HL-60 (cell line): ENCODE measurements at regions not wholly inside any gene's neighbourhood (a gene's known extent, or its start where the extent isn't known, plus 50 kb on each side); places are given as distances from the start of the nearest gene placed in this dataset.

ENCODE experiments used
- DNase-seq, 2 experiments: peaks; one replicate each; pipeline ENCODE4 v3.0.0-alpha.2; 2010 to 2020; ENCODE audit warnings: low read depth in 1 of 2, low spot score in 1 of 2
- H3K27ac ChIP-seq: fragments of 250-450 bp; sonication (Bioruptor Pico); replicated peaks from 2 replicates; pipeline ENCODE4 v1.5.1; 2020; ENCODE audit warnings: mild to moderate bottlenecking, moderate library complexity
- H3K27me3 ChIP-seq: fragments of 250-450 bp; sonication (Bioruptor Pico); 2 replicates; pipeline ENCODE4 v1.5.1; 2021; ENCODE audit warnings: mild to moderate bottlenecking, moderate library complexity; ENCODE audit not compliant: insufficient read depth, poor library complexity, severe bottlenecking
- H3K4me3 ChIP-seq: replicated peaks from 2 replicates; pipeline ENCODE4 v1.5.1; 2011; ENCODE audit warnings: mild to moderate bottlenecking, control low read depth, low read length; ENCODE audit not compliant: insufficient read depth
- CTCF ChIP-seq: IDR thresholded peaks from one replicate; pipeline ENCODE4 v1.5.1; 2011; ENCODE audit warnings: low read length, control low read depth, inconsistent platforms; ENCODE audit not compliant: insufficient read depth
- GABPA ChIP-seq: IDR thresholded peaks from 2 replicates; pipeline ENCODE4 v1.6.1; 2012; ENCODE audit warnings: low read depth
- POLR2AphosphoS5 ChIP-seq: IDR thresholded peaks from 2 replicates; pipeline ENCODE4 v1.6.1; 2012; ENCODE audit warnings: low read depth
- SPI1 ChIP-seq: IDR thresholded peaks from 2 replicates; pipeline ENCODE4 v1.6.1; 2012; ENCODE audit warnings: low read depth, mild to moderate bottlenecking, borderline replicate concordance
- TF ChIP-seq, protein P1 (sequence below): IDR thresholded peaks from 2 replicates; pipeline ENCODE4 v1.6.1; 2012; ENCODE audit warnings: low read depth; ENCODE audit not compliant: insufficient replicate concordance

GRCh38 chr14:43651896-43652295, 855.2 kb downstream of the FSCB start:
- Histone ChIP-seq H3K4me3 (no peak overlapping the region), H3K27ac (no peak overlapping the region), H3K27me3 (no peaks in the 10 kb centered on the region)
- DNase-seq: no peak
- TF ChIP-seq GABPA (no peak), POLR2AphosphoS5 (no peak), SPI1 (no peak), CTCF (no peak)
- TF ChIP-seq, protein P1, sequence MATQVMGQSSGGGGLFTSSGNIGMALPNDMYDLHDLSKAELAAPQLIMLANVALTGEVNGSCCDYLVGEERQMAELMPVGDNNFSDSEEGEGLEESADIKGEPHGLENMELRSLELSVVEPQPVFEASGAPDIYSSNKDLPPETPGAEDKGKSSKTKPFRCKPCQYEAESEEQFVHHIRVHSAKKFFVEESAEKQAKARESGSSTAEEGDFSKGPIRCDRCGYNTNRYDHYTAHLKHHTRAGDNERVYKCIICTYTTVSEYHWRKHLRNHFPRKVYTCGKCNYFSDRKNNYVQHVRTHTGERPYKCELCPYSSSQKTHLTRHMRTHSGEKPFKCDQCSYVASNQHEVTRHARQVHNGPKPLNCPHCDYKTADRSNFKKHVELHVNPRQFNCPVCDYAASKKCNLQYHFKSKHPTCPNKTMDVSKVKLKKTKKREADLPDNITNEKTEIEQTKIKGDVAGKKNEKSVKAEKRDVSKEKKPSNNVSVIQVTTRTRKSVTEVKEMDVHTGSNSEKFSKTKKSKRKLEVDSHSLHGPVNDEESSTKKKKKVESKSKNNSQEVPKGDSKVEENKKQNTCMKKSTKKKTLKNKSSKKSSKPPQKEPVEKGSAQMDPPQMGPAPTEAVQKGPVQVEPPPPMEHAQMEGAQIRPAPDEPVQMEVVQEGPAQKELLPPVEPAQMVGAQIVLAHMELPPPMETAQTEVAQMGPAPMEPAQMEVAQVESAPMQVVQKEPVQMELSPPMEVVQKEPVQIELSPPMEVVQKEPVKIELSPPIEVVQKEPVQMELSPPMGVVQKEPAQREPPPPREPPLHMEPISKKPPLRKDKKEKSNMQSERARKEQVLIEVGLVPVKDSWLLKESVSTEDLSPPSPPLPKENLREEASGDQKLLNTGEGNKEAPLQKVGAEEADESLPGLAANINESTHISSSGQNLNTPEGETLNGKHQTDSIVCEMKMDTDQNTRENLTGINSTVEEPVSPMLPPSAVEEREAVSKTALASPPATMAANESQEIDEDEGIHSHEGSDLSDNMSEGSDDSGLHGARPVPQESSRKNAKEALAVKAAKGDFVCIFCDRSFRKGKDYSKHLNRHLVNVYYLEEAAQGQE: no peak

DNA sequence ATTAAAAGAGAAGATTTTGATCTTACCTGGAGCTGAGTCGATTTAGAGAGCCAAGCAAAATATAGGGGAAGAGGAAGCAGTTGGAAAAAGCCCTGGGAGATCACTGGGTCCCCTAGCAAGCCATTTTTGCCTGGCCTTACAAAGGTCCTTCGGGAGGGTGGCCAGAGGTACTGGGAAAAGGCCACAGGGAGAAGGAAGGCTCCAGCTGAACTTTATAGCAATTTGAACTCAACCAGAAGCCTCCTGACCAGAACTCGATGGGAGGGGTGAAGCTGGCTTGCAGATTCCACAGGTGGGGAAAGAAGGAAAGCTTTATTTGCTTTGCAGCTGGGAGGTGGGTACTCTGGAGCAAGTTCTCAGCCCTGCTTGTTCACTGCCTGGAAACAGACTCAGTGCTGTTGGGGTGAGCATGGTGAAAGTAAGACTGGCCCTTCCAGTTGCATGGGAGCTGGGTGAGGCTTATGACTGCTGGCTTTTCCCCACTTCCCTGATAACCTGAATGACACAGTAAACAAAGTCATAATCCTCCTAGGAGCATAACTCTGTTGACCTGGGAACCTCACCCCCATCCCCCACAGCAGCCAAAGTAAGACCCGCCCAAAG, 855.8 kb downstream of the FSCB start:
- TF ChIP-seq, protein P1: no peak
- TF ChIP-seq CTCF (no peak), POLR2AphosphoS5 (no peak), GABPA (no peak), SPI1 (no peak)
- Histone ChIP-seq H3K27me3 (no peaks in the 10 kb centered on the region), H3K27ac (no peak overlapping the region), H3K4me3 (no peak overlapping the region)
- no peak for DNase-seq

- no peak overlapping the region for H3K4me3 ChIP-seq
- no peak for TF ChIP-seq GABPA
- TF ChIP-seq POLR2AphosphoS5: no peak
- TF ChIP-seq CTCF: no peak
- TF ChIP-seq, protein P1: no peak
- no peak for TF ChIP-seq SPI1
- no peaks in the 10 kb centered on the region for H3K27me3 ChIP-seq
- DNase-seq: no peak
- no peak overlapping the region for H3K27ac ChIP-seq
Measured at GRCh38 chr14:43649508-43649907, 857.6 kb downstream of the FSCB start.
